ENCODE measurements at regions not wholly inside any gene's neighbourhood (a gene's known extent, or its start where the extent isn't known, plus 50 kb on each side); places are given as distances from the start of the nearest gene placed in this dataset.
"Not testable (repeated sequence)": the region's sequence is repeated elsewhere in the genome, so short reads cannot be mapped to it uniquely, and the experiment has no call there.

GRCh38 chr14:39499514-39499913, 67.3 kb upstream of the FBXO33 start:
- DNase-seq: no peak

- not testable (repeated sequence) for DNase-seq
These were observed 65.4 kb upstream of the FBXO33 start for GRCh38 chr14:39497677-39498076.

DNA sequence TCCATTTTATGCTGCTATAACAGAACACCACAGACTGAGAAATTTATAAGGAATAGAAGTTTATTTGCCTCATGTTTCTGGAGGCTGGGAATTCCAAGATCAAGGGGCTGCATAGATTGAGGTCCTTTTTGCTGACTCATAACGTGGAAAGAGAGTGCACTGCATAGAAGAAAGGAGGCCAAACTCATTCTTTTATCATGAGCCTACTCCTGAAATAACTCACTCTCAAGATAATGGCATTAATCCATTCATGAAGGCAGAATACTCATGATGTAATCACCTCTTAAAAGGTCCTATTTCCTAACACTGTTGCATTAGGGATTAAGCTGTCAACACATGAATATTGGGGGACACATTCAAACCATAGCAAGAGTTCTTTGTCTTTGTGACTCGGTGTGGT, 60.0 kb upstream of the FBXO33 start:
- no peak for DNase-seq

GRCh38 chr14:39491134-39491571, 58.9 kb upstream of the FBXO33 start:
- DNase-seq: peak; percentile 44

DNA sequence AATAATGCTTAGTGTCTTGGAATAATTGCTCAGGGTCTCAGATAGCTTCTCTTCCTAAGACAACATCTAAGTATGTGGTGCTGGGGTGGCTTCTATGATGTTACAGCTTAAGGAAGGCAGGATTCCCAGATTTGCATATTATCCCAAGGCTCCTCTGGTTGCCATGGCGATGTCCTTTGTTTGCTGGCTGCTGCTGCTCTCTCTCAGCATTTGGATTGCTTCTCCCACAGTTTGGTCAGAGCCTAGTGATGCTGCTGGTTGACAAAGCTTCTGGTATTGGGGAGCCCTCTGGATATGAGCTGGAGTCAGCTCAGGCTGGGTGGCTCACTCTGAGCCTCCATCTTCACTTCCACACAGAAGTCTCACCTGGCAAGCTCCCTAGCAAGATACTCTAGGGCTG, 56.4 kb upstream of the FBXO33 start:
- peak; percentile 5 for DNase-seq

- no peak for DNase-seq
These were observed 51.4 kb upstream of the FBXO33 start for GRCh38 chr14:39483682-39484081.

Data from midbrain (tissue), 1 donor.